Neural cell (in vitro differentiated cells): ENCODE measurements at regions not wholly inside any gene's neighbourhood (a gene's known extent, or its start where the extent isn't known, plus 50 kb on each side); places are given as distances from the start of the nearest gene placed in this dataset.

ENCODE experiments used
- CTCF ChIP-seq: fragments of 450-650 bp; IDR thresholded peaks from 2 replicates; pipeline ENCODE4 v1.5.1; 2014; ENCODE audit warnings: antibody characterized with exemption, mild to moderate bottlenecking, moderate library complexity; ENCODE audit not compliant: poor library complexity, severe bottlenecking
- EP300 ChIP-seq: fragments of 450-650 bp; conservative IDR thresholded peaks from 2 replicates; pipeline ENCODE4 v1.6.1; 2014; ENCODE audit warnings: antibody characterized with exemption, mild to moderate bottlenecking, moderate library complexity; ENCODE audit not compliant: poor library complexity, severe bottlenecking
- EZH2 ChIP-seq: fragments of 200-600, 300-800 bp; shearing (Covaris generic), sonication (generic); IDR thresholded peaks from 2 replicates; pipeline ENCODE4 v1.6.1; 2014; ENCODE audit warnings: antibody characterized with exemption, low read length, borderline replicate concordance, mild to moderate bottlenecking; ENCODE audit not compliant: insufficient read depth, poor library complexity, severe bottlenecking
- MXI1 ChIP-seq: fragments of 450-650 bp; conservative IDR thresholded peaks from 2 replicates; pipeline ENCODE4 v1.6.1; 2014; ENCODE audit warnings: antibody characterized with exemption, mild to moderate bottlenecking; ENCODE audit not compliant: poor library complexity, severe bottlenecking
- POLR2AphosphoS5 ChIP-seq: IDR thresholded peaks from 2 replicates; pipeline ENCODE4 v1.6.1; 2012
- RAD21 ChIP-seq: fragments of 450-650 bp; conservative IDR thresholded peaks from 2 replicates; pipeline ENCODE4 v1.6.1; 2014; ENCODE audit warnings: antibody characterized with exemption, mild to moderate bottlenecking, moderate library complexity
- REST ChIP-seq: IDR thresholded peaks from 2 replicates; pipeline ENCODE4 v1.6.1; 2012; ENCODE audit warnings: borderline replicate concordance
- SMC3 ChIP-seq: fragments of 450-650 bp; conservative IDR thresholded peaks from 2 replicates; pipeline ENCODE4 v1.6.1; 2014; ENCODE audit warnings: antibody characterized with exemption, mild to moderate bottlenecking, moderate library complexity; ENCODE audit not compliant: poor library complexity
- TAF1 ChIP-seq: IDR thresholded peaks from 2 replicates; pipeline ENCODE4 v1.6.1; 2012; ENCODE audit warnings: low read depth

- TF ChIP-seq CTCF (no peak), EZH2 (no peak), TAF1 (no peak), POLR2AphosphoS5 (no peak), SMC3 (no peak), MXI1 (no peak), REST (no peak), EP300 (no peak), RAD21 (no peak)
Observed at GRCh38 chr11:130666781-130667251, 218.4 kb downstream of the ADAMTS15 start.
